GM23338 (cell line): ENCODE measurements at regions not wholly inside any gene's neighbourhood (a gene's known extent, or its start where the extent isn't known, plus 50 kb on each side); places are given as distances from the start of the nearest gene placed in this dataset.

Source experiments
- ATAC-seq: fragments of 200-7000 bp; cut with Tn5 transposase; 3 replicates; pipeline ENCODE4 v1.9.1; 2020
- DNase-seq: peaks from one replicate; pipeline ENCODE4 v3.0.0-alpha.2; 2015; ENCODE audit warnings: low spot score
- H2AFZ ChIP-seq: fragments of 200-600 bp; sonication (generic); 2 replicates; pipeline ENCODE4 v1.8.0; 2016; ENCODE audit warnings: antibody characterized with exemption, mild to moderate bottlenecking, moderate library complexity
- H3F3A ChIP-seq: fragments of 200-600 bp; sonication (generic); replicated peaks from 2 replicates; pipeline ENCODE4 v1.8.0; 2017; ENCODE audit warnings: antibody characterized with exemption, mixed run types, low read depth
- H3K27ac ChIP-seq: fragments of 200-600 bp; sonication (generic); 2 replicates; pipeline ENCODE4 v1.6.1; 2016; ENCODE audit warnings: low read depth
- H3K27me3 ChIP-seq: fragments of 200-600 bp; sonication (generic); 2 replicates; pipeline ENCODE4 v1.8.0; 2016; ENCODE audit warnings: mild to moderate bottlenecking, mixed run types, moderate library complexity; ENCODE audit not compliant: insufficient read depth
- H3K36me3 ChIP-seq: fragments of 200-600 bp; sonication (generic); 2 replicates; pipeline ENCODE4 v1.8.0; 2016; ENCODE audit warnings: mild to moderate bottlenecking; ENCODE audit not compliant: insufficient read depth
- H3K4me1 ChIP-seq: fragments of 200-600 bp; sonication (generic); 2 replicates; pipeline ENCODE4 v1.8.0; 2016; ENCODE audit warnings: mild to moderate bottlenecking, moderate library complexity; ENCODE audit not compliant: insufficient read depth
- H3K4me2 ChIP-seq: fragments of 200-600 bp; sonication (generic); 2 replicates; pipeline ENCODE4 v1.7.1; 2017; ENCODE audit warnings: mixed run types
- H3K4me3 ChIP-seq: fragments of 200-600 bp; sonication (generic); 2 replicates; pipeline ENCODE4 v1.6.1; 2016; ENCODE audit warnings: mixed run types
- H3K79me2 ChIP-seq: fragments of 200-600 bp; sonication (generic); replicated peaks from 2 replicates; pipeline ENCODE4 v1.8.0; 2017; ENCODE audit warnings: mild to moderate bottlenecking; ENCODE audit not compliant: insufficient read depth
- H3K9me2 ChIP-seq: fragments of 200-600 bp; sonication (generic); 2 replicates; pipeline ENCODE4 v1.8.0; 2017; ENCODE audit not compliant: insufficient read depth
- H4K20me1 ChIP-seq: fragments of 200-600 bp; sonication (generic); replicated peaks from 2 replicates; pipeline ENCODE4 v1.8.0; 2017; ENCODE audit warnings: mild to moderate bottlenecking; ENCODE audit not compliant: insufficient read depth
- H3K27ac Mint-ChIP-seq: 2 replicates; pipeline ENCODE4 v1.8.0; 2020; ENCODE audit warnings: inconsistent platforms, mild to moderate bottlenecking, moderate library complexity, mixed read lengths
- H3K27me3 Mint-ChIP-seq: 3 replicates; pipeline ENCODE4 v1.8.0; 2022; ENCODE audit warnings: low read depth, mild to moderate bottlenecking, moderate library complexity, mixed read lengths, inconsistent platforms; ENCODE audit not compliant: insufficient read depth, poor library complexity
- H3K36me3 Mint-ChIP-seq: 3 replicates; pipeline ENCODE4 v1.8.0; 2021; ENCODE audit warnings: low read depth, mild to moderate bottlenecking, inconsistent platforms, moderate library complexity, mixed read lengths
- H3K4me1 Mint-ChIP-seq: 3 replicates; pipeline ENCODE4 v1.8.0; 2020; ENCODE audit warnings: mild to moderate bottlenecking, inconsistent platforms, mixed read lengths
- H3K4me3 Mint-ChIP-seq: 3 replicates; pipeline ENCODE4 v1.8.0; 2021; ENCODE audit warnings: moderate library complexity, mild to moderate bottlenecking, inconsistent platforms, mixed read lengths
- H3K9me3 Mint-ChIP-seq: 3 replicates; pipeline ENCODE4 v1.8.0; 2020; ENCODE audit warnings: moderate library complexity, mild to moderate bottlenecking, inconsistent platforms, mixed read lengths
- CREB1 ChIP-seq: fragments of 250-450 bp; sonication (Bioruptor Pico); IDR thresholded peaks from 2 replicates; pipeline ENCODE4 v1.5.0; 2020; ENCODE audit warnings: low read depth, mild to moderate bottlenecking, moderate library complexity
- CTCF ChIP-seq, 2 experiments: fragments of 200-600 bp in 1 of 2; sonication (generic) in 1 of 2; conservative IDR thresholded peaks; 2 replicates each; pipeline versions ENCODE4 v1.5.1 to v1.6.1; 2016 to 2017; ENCODE audit warnings: antibody characterized with exemption in 2 of 2, low read depth in 2 of 2, mild to moderate bottlenecking in 2 of 2, moderate library complexity in 1 of 2
- ETS1 ChIP-seq: IDR thresholded peaks from 2 replicates; pipeline ENCODE4 v1.6.1; 2016; ENCODE audit warnings: antibody characterized with exemption
- EZH2 ChIP-seq: fragments of 200-600 bp; sonication (generic); IDR thresholded peaks from one replicate; pipeline ENCODE4 v1.8.0; 2017; ENCODE audit warnings: antibody characterized with exemption, mild to moderate bottlenecking, low read depth; ENCODE audit not compliant: unreplicated experiment
- EZH2phosphoT487 ChIP-seq: fragments of 200-600 bp; sonication (generic); IDR thresholded peaks from one replicate; pipeline ENCODE4 v1.8.1; 2018; ENCODE audit warnings: antibody characterized with exemption; ENCODE audit not compliant: unreplicated experiment
- JUNB ChIP-seq: IDR thresholded peaks from one replicate; pipeline ENCODE4 v1.6.1; 2016; ENCODE audit warnings: antibody characterized with exemption; ENCODE audit not compliant: unreplicated experiment
- NANOG ChIP-seq: IDR thresholded peaks from 2 replicates; pipeline ENCODE4 v1.6.1; 2016; ENCODE audit warnings: antibody characterized with exemption, borderline replicate concordance
- POLR2AphosphoS5 ChIP-seq: IDR thresholded peaks from 2 replicates; pipeline ENCODE4 v1.6.1; 2016; ENCODE audit warnings: antibody characterized with exemption, low read depth
- REST ChIP-seq: IDR thresholded peaks from one replicate; pipeline ENCODE4 v1.6.1; 2018; ENCODE audit warnings: antibody characterized with exemption; ENCODE audit not compliant: unreplicated experiment
- STAT1 ChIP-seq: IDR thresholded peaks from one replicate; pipeline ENCODE4 v1.6.1; 2016; ENCODE audit warnings: antibody characterized with exemption; ENCODE audit not compliant: unreplicated experiment
- ZNF114 ChIP-seq: fragments of 250-450 bp; sonication (Bioruptor Pico); IDR thresholded peaks from 2 replicates; pipeline ENCODE4 v1.5.0; 2020; ENCODE audit warnings: mild to moderate bottlenecking, moderate library complexity
- ZNF331 ChIP-seq: fragments of 250-450 bp; sonication (Bioruptor Pico); IDR thresholded peaks from 2 replicates; pipeline ENCODE4 v1.5.0; 2020; ENCODE audit warnings: low read depth, mild to moderate bottlenecking, moderate library complexity
- ZNF462 ChIP-seq: fragments of 250-450 bp; sonication (Bioruptor Pico); IDR thresholded peaks from 2 replicates; pipeline ENCODE4 v1.5.0; 2020; ENCODE audit warnings: mild to moderate bottlenecking, moderate library complexity

- H3K4me1 Mint-ChIP-seq = no peaks in the 10 kb centered on the region
- H3K9me3 Mint-ChIP-seq = peaks cover 3% of the 10 kb centered on the region; the same call in 2 of the 3 replicates
- H3K27me3 Mint-ChIP-seq = no peaks in the 10 kb centered on the region
- no peak overlapping the region for H3K27ac Mint-ChIP-seq
- Histone ChIP-seq H3K4me3 (no peak overlapping the region), H3K4me2 (no peak overlapping the region), H3F3A (no peaks in the 10 kb centered on the region), H3K79me2 (no peaks in the 10 kb centered on the region), H2AFZ (0 out of 2 replicates have a peak overlapping the region, but pooled peaks have one; percentile 52), H3K36me3 (no peaks in the 10 kb centered on the region), H3K27ac (no peak overlapping the region), H3K9me2 (peaks cover 7% of the 10 kb centered on the region; the same call in 1 of the 2 replicates), H4K20me1 (no peaks in the 10 kb centered on the region), H3K27me3 (no peaks in the 10 kb centered on the region), H3K4me1 (no peaks in the 10 kb centered on the region)
- no peak for ATAC-seq
- TF ChIP-seq ZNF331 (CRISPR knock-in tag) (no peak), EZH2 (no peak), CREB1 (CRISPR knock-in tag) (no peak), POLR2AphosphoS5 (no peak), ZNF462 (CRISPR knock-in tag) (no peak), ZNF114 (CRISPR knock-in tag) (no peak), ETS1 (no peak), REST (no peak), EZH2phosphoT487 (no peak), CTCF (conservative IDR thresholded peaks at IDR 0.05; ENCODE audit: low read depth in 2 of 2) (no peak), NANOG (no peak), STAT1 (no peak), JUNB (no peak)
- H3K36me3 Mint-ChIP-seq = peaks cover 4% of the 10 kb centered on the region; the same call in 1 of the 3 replicates
- DNase-seq = no peak
- no peak overlapping the region for H3K4me3 Mint-ChIP-seq
Measured at GRCh38 chr5:124530916-124531315, 215.5 kb downstream of the ZNF608 start.
